SK-N-SH (cell line): ENCODE measurements at regions not wholly inside any gene's neighbourhood (a gene's known extent, or its start where the extent isn't known, plus 50 kb on each side); places are given as distances from the start of the nearest gene placed in this dataset.

ENCODE experiments used
- CTCF ChIP-seq: fragments of 200-600 bp; sonication (generic); IDR thresholded peaks from 2 replicates; pipeline ENCODE4 v1.6.1; 2017; ENCODE audit warnings: antibody characterized with exemption, mild to moderate bottlenecking, moderate library complexity
- JUND ChIP-seq: IDR thresholded peaks from 2 replicates; pipeline ENCODE4 v1.4.0; 2012
- MAX ChIP-seq: IDR thresholded peaks from 2 replicates; pipeline ENCODE4 v1.4.0; 2012; ENCODE audit warnings: low read depth
- PBX3 ChIP-seq: IDR thresholded peaks from 2 replicates; pipeline ENCODE4; 2012
- RXRA ChIP-seq: IDR thresholded peaks from 2 replicates; pipeline ENCODE4 v1.4.0; 2012; ENCODE audit warnings: low read depth, mild to moderate bottlenecking, borderline replicate concordance
- SMC3 ChIP-seq: IDR thresholded peaks from 2 replicates; pipeline ENCODE4 v1.6.1; 2012; ENCODE audit warnings: low read depth, low read length, improper control_type of control experiment
- TAF1 ChIP-seq: IDR thresholded peaks from 2 replicates; pipeline ENCODE4 v1.6.1; 2012; ENCODE audit warnings: low read depth, mild to moderate bottlenecking, low read length, moderate library complexity, borderline replicate concordance
- YY1 ChIP-seq: IDR thresholded peaks from 2 replicates; pipeline ENCODE4 v1.4.0; 2012; ENCODE audit warnings: low read depth, mild to moderate bottlenecking
- ZBTB33 ChIP-seq: IDR thresholded peaks from 2 replicates; pipeline ENCODE4 v1.4.0; 2012; ENCODE audit warnings: low read depth, borderline replicate concordance

GRCh38 chr22:26838471-26838825 lies 181.1 kb downstream of the MIAT start:
- TF ChIP-seq CTCF, result no peak
- no peak for TF ChIP-seq RXRA
- TF ChIP-seq JUND, result no peak
- no peak for TF ChIP-seq MAX
- TF ChIP-seq ZBTB33, result no peak
- no peak for TF ChIP-seq TAF1
- no peak for TF ChIP-seq PBX3
- TF ChIP-seq SMC3, result no peak
- no peak for TF ChIP-seq YY1
